ENCODE measurements at regions not wholly inside any gene's neighbourhood (a gene's known extent, or its start where the extent isn't known, plus 50 kb on each side); places are given as distances from the start of the nearest gene placed in this dataset.

DNA sequence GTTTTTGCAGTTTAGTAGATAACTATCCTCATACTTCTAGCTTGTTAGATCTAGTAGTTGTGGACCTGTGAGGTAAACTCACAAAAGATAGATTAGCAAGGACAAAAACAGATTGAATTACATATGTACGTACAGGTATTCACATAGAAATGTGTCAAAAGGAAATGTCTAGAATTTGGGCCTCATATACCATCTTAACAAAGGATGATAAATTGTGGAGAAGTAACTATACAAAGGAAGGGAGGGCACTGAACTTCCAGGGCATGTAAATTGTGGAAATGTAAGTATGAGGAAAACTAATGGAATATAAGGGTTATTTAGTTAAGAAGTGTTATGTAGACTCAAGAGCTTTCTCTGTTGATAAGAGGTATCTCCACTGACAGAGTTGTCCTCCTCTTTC lies 477.3 kb downstream of the KCNJ2 start:
- Histone ChIP-seq H3K27ac (no peak overlapping the region), H3K36me3 (ENCODE audit: insufficient read depth, low read length) (no peaks in the 10 kb centered on the region), H3K4me3 (no peak overlapping the region), H3K9ac (ENCODE audit: insufficient read length) (no peak overlapping the region), H3K9me3 (ENCODE audit: low read depth, low read length) (no peaks in the 10 kb centered on the region)
- TF ChIP-seq EZH2 (IDR thresholded peaks at IDR 0.05): no peak
- TF ChIP-seq POLR2AphosphoS5 (IDR thresholded peaks at IDR 0.05; ENCODE audit: borderline replicate concordance, low read depth, low read length): no peak
- no peak for TF ChIP-seq FOXP2 (optimal IDR thresholded peaks at IDR 0.05; ENCODE audit: control extremely low read depth, extremely low read length, insufficient read depth)
- no peak for DNase-seq (ENCODE audit: low read depth, low spot score)

DNA sequence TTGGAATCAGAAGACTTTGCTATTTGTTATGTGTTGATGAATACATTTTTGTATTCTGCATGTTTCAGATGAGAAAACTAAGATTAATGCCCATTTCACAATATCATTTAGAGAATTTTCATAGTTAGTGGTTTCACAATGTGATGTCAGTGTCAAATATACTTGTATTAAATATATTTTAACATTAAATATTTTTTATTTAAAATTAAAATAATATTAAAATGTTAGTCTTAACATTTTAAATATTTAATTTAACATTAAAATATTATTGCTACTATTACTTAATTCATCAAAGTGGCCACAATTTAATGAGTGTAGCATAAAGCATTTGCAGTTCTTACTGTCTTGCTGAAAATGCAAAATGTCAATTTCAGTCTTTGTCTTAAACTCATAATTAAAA lies 478.8 kb downstream of the KCNJ2 start:
- DNase-seq (ENCODE audit: low read depth, low spot score): no peak
- Histone ChIP-seq H3K9ac (ENCODE audit: insufficient read length) (no peak overlapping the region), H3K4me3 (no peak overlapping the region), H3K9me3 (ENCODE audit: low read depth, low read length) (no peaks in the 10 kb centered on the region), H3K27ac (no peak overlapping the region), H3K36me3 (ENCODE audit: insufficient read depth, low read length) (no peaks in the 10 kb centered on the region)
- no peak for TF ChIP-seq EZH2 (IDR thresholded peaks at IDR 0.05)
- no peak for TF ChIP-seq FOXP2 (optimal IDR thresholded peaks at IDR 0.05; ENCODE audit: control extremely low read depth, extremely low read length, insufficient read depth)
- TF ChIP-seq POLR2AphosphoS5 (IDR thresholded peaks at IDR 0.05; ENCODE audit: borderline replicate concordance, low read depth, low read length): no peak

DNA sequence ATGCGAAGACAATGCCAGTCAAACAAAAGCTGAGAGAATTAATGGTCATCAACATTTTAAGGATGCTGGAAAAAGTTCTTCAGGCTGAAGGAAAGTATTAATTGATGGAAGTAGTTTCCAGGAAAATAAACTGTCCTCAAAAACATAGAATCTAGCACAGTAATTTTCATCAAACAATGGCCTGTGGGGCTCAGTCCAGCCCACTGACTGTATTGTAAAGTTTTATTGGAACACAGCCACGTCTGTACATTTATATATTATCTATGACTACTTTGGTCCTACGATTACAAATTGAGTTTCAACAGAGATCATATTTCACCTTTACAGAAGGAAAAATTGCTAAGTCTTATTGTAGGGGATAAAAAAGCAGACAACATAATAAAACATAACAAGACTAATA lies 484.5 kb downstream of the KCNJ2 start:
- DNase-seq (ENCODE audit: low read depth, low spot score): no peak
- H3K9me3 ChIP-seq (ENCODE audit: low read depth, low read length): no peaks in the 10 kb centered on the region
- H3K36me3 ChIP-seq (ENCODE audit: insufficient read depth, low read length): no peaks in the 10 kb centered on the region
- H3K9ac ChIP-seq (ENCODE audit: insufficient read length): no peak overlapping the region
- H3K27ac ChIP-seq: no peak overlapping the region
- no peak overlapping the region for H3K4me3 ChIP-seq
- TF ChIP-seq POLR2AphosphoS5 (IDR thresholded peaks at IDR 0.05; ENCODE audit: borderline replicate concordance, low read depth, low read length) (no peak), FOXP2 (optimal IDR thresholded peaks at IDR 0.05; ENCODE audit: control extremely low read depth, extremely low read length, insufficient read depth) (no peak), EZH2 (IDR thresholded peaks at IDR 0.05) (no peak)

DNA sequence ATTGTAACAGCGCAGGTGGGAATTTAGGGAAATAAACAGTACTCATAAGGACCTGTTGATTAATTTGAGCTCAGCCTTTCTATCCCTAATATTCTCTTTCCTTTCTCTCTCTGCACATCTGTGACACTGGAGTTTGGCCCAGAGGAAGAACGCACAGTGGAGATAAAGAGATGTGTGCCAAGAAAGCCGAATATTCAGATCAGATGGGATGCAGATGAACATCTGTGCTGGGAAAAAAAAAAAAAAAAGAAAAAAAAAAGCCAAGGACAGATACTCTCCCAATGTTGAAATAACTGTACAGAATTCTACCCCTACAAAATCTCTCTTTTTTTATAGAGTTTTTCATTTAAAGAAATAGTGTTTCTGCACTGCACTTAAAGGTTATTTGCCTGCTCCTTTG lies 485.4 kb downstream of the KCNJ2 start:
- H3K36me3 ChIP-seq (ENCODE audit: insufficient read depth, low read length): no peaks in the 10 kb centered on the region
- H3K9me3 ChIP-seq (ENCODE audit: low read depth, low read length): no peaks in the 10 kb centered on the region
- no peak for DNase-seq (ENCODE audit: low read depth, low spot score)
- no peak overlapping the region for H3K27ac ChIP-seq
- H3K4me3 ChIP-seq: no peak overlapping the region
- TF ChIP-seq EZH2 (IDR thresholded peaks at IDR 0.05): no peak
- no peak for TF ChIP-seq FOXP2 (optimal IDR thresholded peaks at IDR 0.05; ENCODE audit: control extremely low read depth, extremely low read length, insufficient read depth)
- no peak overlapping the region for H3K9ac ChIP-seq (ENCODE audit: insufficient read length)

DNA sequence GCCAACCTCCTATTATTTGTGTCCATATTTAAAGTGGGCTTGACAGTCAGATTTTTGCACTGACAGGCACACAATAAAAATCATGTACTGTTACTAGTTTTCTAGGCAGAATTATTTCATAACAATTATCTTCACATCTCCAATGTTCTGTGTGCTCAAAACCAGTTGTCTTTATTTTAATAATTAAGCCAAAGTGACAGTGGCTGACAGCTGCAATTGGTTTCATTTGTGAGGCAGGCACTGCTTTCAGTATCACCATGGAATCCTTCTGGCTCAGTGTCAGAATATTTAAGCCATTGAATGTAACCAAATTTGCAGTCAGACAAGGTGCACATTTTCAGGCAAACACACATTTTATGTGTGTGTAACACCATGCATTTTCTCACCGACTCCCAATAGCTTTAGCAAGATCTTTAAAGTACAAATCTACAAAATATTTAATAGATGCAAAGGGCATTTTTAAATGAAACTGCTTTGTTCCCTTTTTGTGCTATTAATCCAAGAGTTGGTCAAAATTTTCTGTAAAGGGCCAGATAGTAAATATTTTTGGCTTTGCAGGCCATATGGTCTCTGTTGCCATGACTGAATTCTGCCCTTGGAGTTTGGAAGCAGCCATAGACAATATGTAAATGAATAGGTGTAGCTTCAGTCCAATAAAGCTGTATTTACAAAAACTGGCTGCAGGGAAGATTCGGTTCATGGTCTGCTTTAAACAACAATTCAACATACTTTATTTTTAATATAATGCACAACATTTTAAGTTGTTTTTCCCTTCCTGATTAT lies 486.0 kb downstream of the KCNJ2 start:
- no peak for TF ChIP-seq EZH2 (IDR thresholded peaks at IDR 0.05)
- no peak for TF ChIP-seq FOXP2 (optimal IDR thresholded peaks at IDR 0.05; ENCODE audit: control extremely low read depth, extremely low read length, insufficient read depth)
- no peak for TF ChIP-seq POLR2AphosphoS5 (IDR thresholded peaks at IDR 0.05; ENCODE audit: borderline replicate concordance, low read depth, low read length)
- Histone ChIP-seq H3K36me3 (ENCODE audit: insufficient read depth, low read length) (no peaks in the 10 kb centered on the region), H3K9me3 (ENCODE audit: low read depth, low read length) (no peaks in the 10 kb centered on the region), H3K27ac (no peak overlapping the region), H3K4me3 (no peak overlapping the region), H3K9ac (ENCODE audit: insufficient read length) (no peak overlapping the region)
- DNase-seq (ENCODE audit: low read depth, low spot score): no peak

DNA sequence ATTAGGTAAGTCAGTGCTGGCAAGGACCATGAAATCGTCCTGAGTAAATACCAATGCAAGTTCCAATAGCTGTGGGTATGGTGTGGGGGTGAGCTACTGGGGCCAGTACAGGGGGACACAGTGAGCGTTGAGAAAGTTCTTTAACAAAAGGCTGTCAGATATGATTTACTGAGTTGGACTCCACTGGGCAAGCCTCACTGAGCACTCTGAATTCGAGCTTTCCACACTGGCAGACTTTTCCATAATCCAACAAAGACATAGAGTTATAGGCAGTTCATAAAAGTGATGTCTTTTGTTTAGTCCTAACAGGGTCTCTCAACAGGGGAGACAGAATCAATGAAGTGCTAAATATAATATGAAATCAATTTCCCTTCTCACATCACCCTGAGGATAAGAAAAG lies 489.0 kb downstream of the KCNJ2 start:
- Histone ChIP-seq H3K36me3 (ENCODE audit: insufficient read depth, low read length) (no peaks in the 10 kb centered on the region), H3K27ac (no peak overlapping the region), H3K4me3 (no peak overlapping the region), H3K9ac (ENCODE audit: insufficient read length) (no peak overlapping the region), H3K9me3 (ENCODE audit: low read depth, low read length) (no peaks in the 10 kb centered on the region)
- no peak for TF ChIP-seq EZH2 (IDR thresholded peaks at IDR 0.05)
- TF ChIP-seq FOXP2 (optimal IDR thresholded peaks at IDR 0.05; ENCODE audit: control extremely low read depth, extremely low read length, insufficient read depth): no peak
- TF ChIP-seq POLR2AphosphoS5 (IDR thresholded peaks at IDR 0.05; ENCODE audit: borderline replicate concordance, low read depth, low read length): no peak
- no peak for DNase-seq (ENCODE audit: low read depth, low spot score)

DNA sequence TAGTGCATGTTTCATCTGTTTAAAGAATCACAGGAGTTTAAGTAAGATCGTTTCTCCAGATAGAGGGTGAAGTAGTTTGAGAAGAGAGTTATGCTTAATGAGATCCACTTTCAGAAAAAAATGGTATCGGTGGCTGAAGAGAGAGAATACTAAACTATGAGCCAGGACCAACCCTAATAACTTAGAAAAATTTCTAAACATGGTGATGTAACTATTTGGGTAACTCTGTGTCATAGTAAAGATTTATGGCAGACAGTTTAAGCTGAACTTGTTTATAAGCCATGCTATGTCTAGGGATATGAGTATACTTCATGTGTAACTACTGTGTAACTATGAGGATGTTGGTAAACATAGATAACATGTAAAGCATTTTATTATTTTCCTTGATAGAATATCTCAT lies 489.5 kb downstream of the KCNJ2 start:
- H3K9me3 ChIP-seq (ENCODE audit: low read depth, low read length): no peaks in the 10 kb centered on the region
- no peak overlapping the region for H3K27ac ChIP-seq
- TF ChIP-seq FOXP2 (optimal IDR thresholded peaks at IDR 0.05; ENCODE audit: control extremely low read depth, extremely low read length, insufficient read depth) (no peak), POLR2AphosphoS5 (IDR thresholded peaks at IDR 0.05; ENCODE audit: borderline replicate concordance, low read depth, low read length) (no peak), EZH2 (IDR thresholded peaks at IDR 0.05) (no peak)
- H3K36me3 ChIP-seq (ENCODE audit: insufficient read depth, low read length): no peaks in the 10 kb centered on the region
- no peak overlapping the region for H3K9ac ChIP-seq (ENCODE audit: insufficient read length)
- no peak for DNase-seq (ENCODE audit: low read depth, low spot score)
- H3K4me3 ChIP-seq: no peak overlapping the region

DNA sequence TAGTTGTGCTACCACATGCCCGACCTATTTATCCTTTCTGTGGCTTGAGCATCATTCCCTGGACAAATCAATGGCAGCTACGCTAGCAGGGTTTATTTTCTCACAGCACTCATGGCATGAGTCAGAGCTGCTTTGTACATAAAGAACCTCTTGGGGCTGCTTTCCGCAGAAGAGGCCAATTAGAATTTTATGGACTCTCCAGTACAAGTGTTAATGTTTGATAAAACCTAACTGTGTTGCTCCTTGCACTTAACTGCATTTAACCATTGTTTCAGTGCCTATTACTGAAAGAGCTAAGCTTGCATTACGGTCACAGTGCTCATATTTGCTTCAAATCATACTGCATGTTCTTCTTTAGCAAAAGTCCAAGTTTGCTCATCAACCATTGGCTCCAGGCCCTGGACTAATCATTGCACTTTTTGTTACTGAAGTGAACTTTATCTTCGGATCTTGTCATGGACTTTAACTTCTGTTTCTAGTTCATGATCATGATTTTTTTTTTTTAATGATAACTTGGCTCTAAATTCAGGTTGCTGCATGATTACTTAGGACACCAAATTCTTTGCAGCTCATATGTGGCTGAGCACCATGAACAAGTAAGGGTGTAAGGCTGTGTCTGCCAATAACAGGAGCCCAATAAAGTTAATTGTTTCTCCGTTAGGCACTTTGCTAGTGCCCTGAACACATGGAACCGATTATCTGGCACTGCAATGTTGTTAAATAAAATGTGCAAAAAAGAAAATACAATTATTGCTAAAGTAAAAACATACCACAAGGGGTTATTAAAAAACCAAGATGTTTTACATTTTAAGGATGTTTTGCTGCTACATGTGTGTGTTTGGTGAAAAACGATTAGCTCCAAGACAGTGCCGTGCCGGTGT lies 492.2 kb downstream of the KCNJ2 start:
- DNase-seq (ENCODE audit: low read depth, low spot score): no peak
- no peak overlapping the region for H3K4me3 ChIP-seq
- no peak overlapping the region for H3K27ac ChIP-seq
- no peak overlapping the region for H3K9ac ChIP-seq (ENCODE audit: insufficient read length)
- H3K9me3 ChIP-seq (ENCODE audit: low read depth, low read length): no peaks in the 10 kb centered on the region
- TF ChIP-seq FOXP2 (optimal IDR thresholded peaks at IDR 0.05; ENCODE audit: control extremely low read depth, extremely low read length, insufficient read depth) (no peak), EZH2 (IDR thresholded peaks at IDR 0.05) (no peak), POLR2AphosphoS5 (IDR thresholded peaks at IDR 0.05; ENCODE audit: borderline replicate concordance, low read depth, low read length) (no peak)
- H3K36me3 ChIP-seq (ENCODE audit: insufficient read depth, low read length): no peaks in the 10 kb centered on the region
